ENCODE measurements at regions not wholly inside any gene's neighbourhood (a gene's known extent, or its start where the extent isn't known, plus 50 kb on each side); places are given as distances from the start of the nearest gene placed in this dataset.

DNA sequence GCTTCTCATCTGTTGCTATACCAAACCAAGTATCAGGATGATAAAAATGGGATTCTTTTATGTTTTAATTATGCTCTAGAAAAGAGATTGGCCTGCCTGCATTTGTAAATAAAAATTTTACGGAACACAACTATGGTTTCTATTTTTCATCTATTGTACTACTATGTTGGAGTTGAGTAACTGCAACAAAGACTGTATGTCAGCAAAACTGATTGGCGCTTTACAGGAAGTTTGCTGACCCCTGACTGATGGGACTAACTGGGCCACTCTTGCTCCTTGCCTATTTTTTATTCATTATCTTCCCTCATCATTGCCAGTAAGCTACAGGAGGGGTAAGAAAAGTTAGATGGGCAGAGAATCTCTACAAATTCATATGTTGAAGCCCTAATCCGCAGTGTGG, 242.3 kb downstream of the FSIP2 start:
- TF ChIP-seq POLR2A (IDR thresholded peaks at IDR 0.05; ENCODE audit: low read length) = no peak
- TF ChIP-seq GATA1 (IDR thresholded peaks at IDR 0.05; ENCODE audit: low read depth, low read length) = no peak
